ENCODE measurements at regions not wholly inside any gene's neighbourhood (a gene's known extent, or its start where the extent isn't known, plus 50 kb on each side); places are given as distances from the start of the nearest gene placed in this dataset.
"Not testable (repeated sequence)": the region's sequence is repeated elsewhere in the genome, so short reads cannot be mapped to it uniquely, and the experiment has no call there.

DNA sequence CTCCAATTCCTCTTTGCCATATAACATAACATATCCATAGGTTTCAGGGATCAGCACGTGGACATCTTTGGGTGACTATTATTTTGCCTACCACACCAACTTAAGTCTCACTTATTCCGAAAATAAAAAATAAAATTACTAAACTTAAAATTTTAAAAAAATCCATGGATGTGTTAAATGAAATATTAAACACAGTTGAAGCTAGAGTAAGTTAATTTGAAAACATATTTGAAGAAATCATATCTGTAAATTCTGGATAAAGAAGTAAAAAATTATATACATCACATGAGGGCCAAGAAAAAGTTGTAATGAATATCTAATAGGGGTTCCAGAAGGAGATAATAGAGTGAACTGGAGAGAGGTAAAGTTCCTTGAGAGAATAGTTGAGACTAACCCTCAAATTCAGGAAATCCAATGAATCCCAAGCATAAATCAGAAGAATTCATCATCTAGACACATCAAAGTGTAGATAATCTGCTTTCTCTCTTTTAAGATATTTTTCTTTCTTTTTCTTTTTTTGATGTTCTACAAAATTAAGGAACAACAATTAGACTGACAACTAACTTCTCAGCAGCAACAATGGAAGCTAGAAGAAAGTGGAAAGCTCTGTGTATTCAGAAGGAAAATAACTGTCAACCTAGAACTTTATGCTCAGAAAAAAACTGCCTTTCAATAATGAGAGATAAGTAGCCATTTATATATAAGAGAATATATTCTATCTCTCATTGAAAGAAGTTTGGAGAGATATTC is 147.4 kb downstream of the ABHD5 start:
- DNase-seq (ENCODE audit: low read depth): no peak

- DNase-seq (ENCODE audit: low read depth): no peak
Observed at GRCh38 chr3:43838877-43839276, 148.1 kb downstream of the ABHD5 start.

DNA sequence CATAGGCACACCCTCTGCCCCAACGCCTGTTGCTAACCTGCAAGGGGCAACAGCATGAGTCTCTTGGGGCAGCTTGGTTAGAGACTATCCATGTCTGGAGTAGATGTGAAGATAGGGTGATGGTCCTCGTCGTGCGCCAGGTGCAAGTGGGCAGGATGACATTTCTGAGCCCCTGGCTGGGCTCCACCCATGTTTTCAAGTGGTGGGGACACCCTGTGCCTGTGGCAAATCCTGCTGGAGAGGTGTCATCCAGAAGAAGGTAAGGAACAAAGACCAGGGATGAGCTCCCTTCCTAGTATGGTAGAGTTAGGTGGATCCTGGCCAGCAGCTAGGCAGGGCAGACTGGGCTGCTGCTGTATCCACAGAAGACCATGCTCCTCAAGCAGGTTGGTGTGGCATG is 152.6 kb downstream of the ABHD5 start:
- DNase-seq (ENCODE audit: low read depth): no peak

- DNase-seq (ENCODE audit: low read depth): no peak
Observed at GRCh38 chr3:43844757-43845156, 154.0 kb downstream of the ABHD5 start.

- DNase-seq (ENCODE audit: low read depth): not testable (repeated sequence)
Observed at GRCh38 chr3:43845553-43845952, 154.8 kb downstream of the ABHD5 start.

- DNase-seq (ENCODE audit: low read depth): no peak
Observed at GRCh38 chr3:43852066-43852465, 161.3 kb downstream of the ABHD5 start.

DNA sequence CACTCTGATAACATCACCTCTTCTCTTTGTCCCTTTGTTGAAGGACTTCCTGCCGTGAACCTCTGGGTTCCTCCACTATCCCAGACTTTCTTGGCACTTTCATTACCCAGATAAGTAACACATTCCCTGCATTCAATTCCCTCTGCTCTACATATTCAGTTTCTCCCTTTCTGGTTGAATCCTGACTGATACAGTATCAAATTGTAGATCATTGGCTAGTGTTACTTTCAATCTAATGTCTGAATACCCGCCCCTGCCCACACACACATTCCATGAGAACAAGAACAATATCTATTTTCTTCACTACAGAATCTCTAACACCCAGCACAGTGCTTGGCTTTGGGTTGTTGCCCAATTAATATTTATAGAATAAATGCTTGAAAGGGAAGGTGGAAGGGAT is 163.5 kb downstream of the ABHD5 start:
- DNase-seq (ENCODE audit: low read depth): no peak

GRCh38 chr3:43854916-43855315 is 164.2 kb downstream of the ABHD5 start:
- no peak for DNase-seq (ENCODE audit: low read depth)

DNA sequence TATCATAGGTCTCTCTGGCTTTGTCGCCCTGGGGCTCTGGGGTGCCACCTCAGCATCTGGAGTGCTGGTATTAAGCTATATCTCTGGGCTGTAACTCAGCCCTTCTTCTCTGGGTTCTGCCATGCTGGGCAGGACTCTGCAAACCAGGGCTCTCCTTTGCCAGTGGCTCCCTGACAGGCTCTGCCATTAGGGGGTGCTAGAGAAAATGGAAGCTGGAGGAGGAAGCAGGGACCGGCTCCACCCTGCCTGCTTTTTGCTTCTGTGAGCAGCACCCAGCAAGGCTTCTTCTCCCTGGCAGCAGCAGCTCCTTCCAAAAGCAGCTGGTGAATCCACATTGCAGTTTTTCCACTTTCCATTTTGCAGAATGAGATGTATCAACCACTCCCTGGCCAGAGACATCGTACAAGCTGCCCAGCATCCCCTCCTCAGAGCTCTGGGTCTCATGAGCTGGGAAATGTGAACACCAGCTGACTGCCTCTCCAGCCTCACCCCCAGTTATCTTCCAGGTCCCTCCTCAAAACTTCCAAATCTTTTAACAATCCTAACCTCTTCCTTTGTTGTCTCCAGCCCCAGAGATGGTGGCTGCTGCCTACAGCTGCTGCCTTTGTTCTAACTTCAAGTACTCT is 165.0 kb downstream of the ABHD5 start:
- DNase-seq (ENCODE audit: low read depth): no peak

GRCh38 chr3:43856351-43856750 is 165.6 kb downstream of the ABHD5 start:
- DNase-seq (ENCODE audit: low read depth): no peak

GRCh38 chr3:43856761-43857160 is 166.0 kb downstream of the ABHD5 start:
- DNase-seq (ENCODE audit: low read depth): no peak

- DNase-seq (ENCODE audit: low read depth): no peak
Observed at GRCh38 chr3:43857361-43858293, 166.9 kb downstream of the ABHD5 start.

GRCh38 chr3:43858294-43858701 is 167.6 kb downstream of the ABHD5 start:
- DNase-seq (ENCODE audit: low read depth): no peak

- no peak for DNase-seq (ENCODE audit: low read depth)
Observed at GRCh38 chr3:43859766-43860165, 169.0 kb downstream of the ABHD5 start.

GRCh38 chr3:43861635-43862034 is 170.9 kb downstream of the ABHD5 start:
- no peak for DNase-seq (ENCODE audit: low read depth)

DNA sequence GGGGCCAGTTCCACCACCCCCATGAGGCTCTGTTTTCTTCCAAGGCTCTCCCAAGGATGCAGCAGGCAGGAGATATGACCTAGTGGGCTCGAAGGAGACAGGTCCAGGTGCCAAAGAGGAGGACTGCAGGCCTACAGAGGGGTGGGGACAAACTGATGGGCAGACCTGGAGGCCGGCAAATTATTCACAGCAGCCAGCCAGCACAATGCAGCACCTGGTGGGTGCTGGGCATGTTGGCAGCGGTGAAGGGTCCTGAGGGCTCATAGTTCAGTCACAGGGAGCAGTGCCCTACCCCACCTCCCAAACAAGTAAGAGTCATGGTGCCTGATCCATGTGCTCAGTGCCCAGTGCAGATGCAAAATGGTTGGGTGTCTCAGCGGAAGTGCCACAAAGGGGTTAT is 171.7 kb downstream of the ABHD5 start:
- no peak for DNase-seq (ENCODE audit: low read depth)

DNA sequence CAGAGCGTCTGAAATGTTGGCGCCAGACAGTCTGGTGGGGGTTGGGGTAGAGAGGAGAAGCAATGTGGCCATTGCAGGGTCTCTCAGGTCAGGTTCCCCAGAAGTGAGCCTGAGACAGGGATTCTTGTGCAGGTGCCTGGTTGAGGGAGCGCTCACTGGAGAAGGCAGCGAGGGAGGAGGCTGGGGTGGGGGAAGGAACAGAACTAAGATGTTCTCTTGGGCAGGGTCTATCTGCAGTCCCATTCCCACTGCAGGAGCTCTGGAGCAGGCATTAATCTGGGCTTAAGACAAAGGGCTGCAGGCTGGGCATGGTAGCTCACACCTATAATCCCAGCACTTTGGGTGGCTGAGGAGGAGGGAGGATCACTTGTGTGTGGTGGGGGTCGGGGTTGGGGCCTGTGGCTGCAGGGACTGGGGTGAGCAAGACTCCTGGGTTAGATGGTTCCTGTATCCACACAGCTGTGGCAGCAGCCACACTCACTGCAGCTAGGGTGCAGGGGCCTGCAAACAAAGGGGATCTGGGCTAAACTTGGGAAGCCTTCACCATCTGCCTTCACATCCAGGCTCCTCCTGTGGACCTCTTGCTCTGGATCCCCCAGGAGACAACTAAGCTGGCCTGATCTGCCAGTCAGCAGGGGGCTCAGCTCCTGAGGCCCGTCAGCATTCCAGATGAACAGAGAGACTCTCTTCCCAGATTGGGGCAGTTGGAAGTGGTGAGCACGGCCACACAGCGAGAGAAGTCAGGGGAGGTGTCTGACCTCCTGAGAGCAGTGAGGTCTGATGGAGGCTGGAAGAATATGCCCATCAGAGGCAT is 172.5 kb downstream of the ABHD5 start:
- no peak for DNase-seq (ENCODE audit: low read depth)

DNA sequence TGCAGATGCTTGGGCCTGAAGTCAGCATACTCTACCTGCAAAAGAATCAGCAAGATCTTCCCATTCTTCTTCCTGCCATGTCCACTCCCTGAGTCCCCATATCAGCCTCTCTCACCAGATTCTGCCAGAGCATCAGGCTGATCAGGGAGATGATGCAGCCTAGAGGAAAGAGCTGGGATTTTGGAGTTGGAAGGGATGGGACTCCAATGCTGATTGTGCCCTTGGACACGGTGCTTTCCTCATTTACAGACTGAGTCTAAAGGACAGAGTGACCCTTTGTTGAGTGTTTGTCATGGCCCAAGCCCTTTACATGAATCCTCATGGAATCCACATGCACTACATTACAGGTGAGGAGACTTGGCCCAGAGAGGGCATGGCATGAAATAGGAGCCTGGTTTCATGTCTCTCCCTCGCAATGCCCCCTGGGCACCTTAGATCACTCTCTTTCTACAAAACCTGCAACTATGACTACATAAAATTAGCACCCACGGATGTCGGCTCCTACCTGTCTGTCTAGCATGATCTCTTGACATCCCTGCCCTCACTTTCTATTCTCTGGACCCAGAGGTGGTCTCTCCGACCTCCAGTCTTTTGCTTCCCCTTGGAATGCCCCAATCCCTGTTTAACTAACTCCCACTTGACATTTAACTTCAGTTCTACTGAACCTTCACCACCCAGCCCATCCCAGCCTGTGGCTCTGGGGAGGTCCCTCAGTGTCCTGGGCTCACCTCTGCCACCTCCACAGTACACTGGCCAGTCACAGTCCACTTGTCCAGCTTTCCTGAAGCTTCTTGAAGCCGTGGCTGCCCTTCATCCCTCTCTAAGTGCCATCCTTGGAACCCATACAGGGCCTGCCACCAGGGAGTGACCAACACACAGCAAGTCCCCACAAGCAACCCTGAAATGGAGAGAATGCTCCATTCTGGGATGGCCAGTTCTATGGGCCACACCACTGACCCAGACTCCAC is 173.5 kb downstream of the ABHD5 start:
- DNase-seq (ENCODE audit: low read depth): no peak

- no peak for DNase-seq (ENCODE audit: low read depth)
Observed at GRCh38 chr3:43865351-43865750, 174.6 kb downstream of the ABHD5 start.

DNA sequence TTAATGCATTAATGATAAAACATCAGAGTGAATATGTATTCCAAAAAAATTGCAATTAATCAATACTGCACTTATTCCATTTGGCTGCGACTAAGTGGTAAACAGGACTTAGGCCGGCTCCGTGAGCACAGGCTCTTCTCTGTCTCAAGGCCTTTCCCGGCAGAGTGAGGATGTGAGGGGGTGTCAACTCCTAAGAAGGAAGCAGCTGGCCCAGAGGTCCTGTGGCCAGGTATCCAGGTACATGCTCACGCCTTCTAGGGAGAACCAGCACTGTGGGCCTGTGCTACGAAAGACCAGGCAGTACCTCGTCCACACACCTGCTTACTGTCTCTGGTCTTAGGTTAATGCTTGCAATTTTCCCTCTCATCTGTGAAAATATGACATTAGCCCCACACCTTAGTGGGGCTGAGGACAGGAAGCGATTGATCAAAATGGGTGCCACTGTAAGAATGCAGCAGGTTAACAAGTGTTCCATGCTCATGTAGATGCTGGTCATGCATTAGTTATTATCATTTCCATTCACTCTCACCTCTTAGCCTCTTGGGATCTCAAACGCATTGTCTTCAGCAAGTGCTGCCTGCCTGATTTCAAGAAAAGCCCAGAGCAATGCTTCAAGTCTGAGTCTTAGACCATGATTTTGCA is 175.3 kb downstream of the ABHD5 start:
- DNase-seq (ENCODE audit: low read depth): no peak

Data from HS-27A (cell line).